Mucosa of descending colon (tissue), 3 donors: ENCODE measurements at regions not wholly inside any gene's neighbourhood (a gene's known extent, or its start where the extent isn't known, plus 50 kb on each side); places are given as distances from the start of the nearest gene placed in this dataset.

Experiments
- ATAC-seq: fragments of 200-7000 bp; cut with Tn5 transposase; one replicate; pipeline ENCODE4 v1.9.1; 2020; ENCODE audit warnings: mild to moderate bottlenecking, moderate library complexity
- DNase-seq, 3 donors: peaks; one replicate each; pipeline ENCODE4 v3.0.0-alpha.2; 2020
- H3K36me3 ChIP-seq: fragments of 200-600 bp; one replicate; pipeline ENCODE4 v1.8.0; 2021; ENCODE audit warnings: low read depth, mild to moderate bottlenecking
- H3K4me1 ChIP-seq: fragments of 200-600 bp; one replicate; pipeline ENCODE4 v1.8.0; 2021; ENCODE audit warnings: low read depth, mild to moderate bottlenecking
- H3K4me3 ChIP-seq: fragments of 200-600 bp; one replicate; pipeline ENCODE4 v1.8.0; 2021; ENCODE audit warnings: mild to moderate bottlenecking
- H3K9me3 ChIP-seq: fragments of 200-600 bp; one replicate; pipeline ENCODE4 v1.8.0; 2021; ENCODE audit warnings: mild to moderate bottlenecking
- intact Hi-C, 2 donors: fragments of 100-400 bp; cut with DNase I in 1 of 2; cut with micrococcal nuclease in 1 of 2; formaldehyde crosslinking; loops; one replicate each; pipeline versions ENCODE4 v1.11.0 to v1.11.1; 2022; cut with DNase I, micrococcal nuclease
- TF ChIP-seq, protein P1 (sequence below): fragments of 200-600 bp; IDR thresholded peaks from one replicate; pipeline ENCODE4 v1.8.0; 2022; ENCODE audit warnings: antibody characterized with exemption, mild to moderate bottlenecking
- donor health status: DM: no; HTN: no; CAD: no; lungs with moderate emphysema.
- donor health status: DM: no; HTN: no; CAD: no.
- donor health status: DM: no; HTN: yes; CAD: no.

DNA sequence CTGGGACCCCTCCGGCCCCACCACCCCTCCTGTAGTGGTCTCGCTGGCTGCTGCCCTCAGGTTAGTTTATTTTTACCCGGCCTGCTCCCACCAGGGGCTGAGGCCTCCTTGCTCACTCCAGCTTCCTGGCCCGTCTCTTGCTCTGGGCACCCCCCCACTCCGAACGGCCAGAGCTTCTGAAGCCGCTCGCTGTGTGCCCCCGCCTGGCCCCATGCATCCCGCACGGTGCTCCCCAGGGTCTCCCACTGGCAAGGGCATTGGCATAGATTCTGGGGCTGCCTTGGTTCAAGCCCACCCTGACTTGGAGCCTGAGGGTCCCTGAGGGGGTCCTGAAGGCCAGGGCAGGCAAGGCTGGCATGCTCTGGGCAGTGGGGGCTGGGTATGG lies 186.4 kb downstream of the SEC14L1 start:
- intact Hi-C loops = no loop called here
- TF ChIP-seq, protein P1, sequence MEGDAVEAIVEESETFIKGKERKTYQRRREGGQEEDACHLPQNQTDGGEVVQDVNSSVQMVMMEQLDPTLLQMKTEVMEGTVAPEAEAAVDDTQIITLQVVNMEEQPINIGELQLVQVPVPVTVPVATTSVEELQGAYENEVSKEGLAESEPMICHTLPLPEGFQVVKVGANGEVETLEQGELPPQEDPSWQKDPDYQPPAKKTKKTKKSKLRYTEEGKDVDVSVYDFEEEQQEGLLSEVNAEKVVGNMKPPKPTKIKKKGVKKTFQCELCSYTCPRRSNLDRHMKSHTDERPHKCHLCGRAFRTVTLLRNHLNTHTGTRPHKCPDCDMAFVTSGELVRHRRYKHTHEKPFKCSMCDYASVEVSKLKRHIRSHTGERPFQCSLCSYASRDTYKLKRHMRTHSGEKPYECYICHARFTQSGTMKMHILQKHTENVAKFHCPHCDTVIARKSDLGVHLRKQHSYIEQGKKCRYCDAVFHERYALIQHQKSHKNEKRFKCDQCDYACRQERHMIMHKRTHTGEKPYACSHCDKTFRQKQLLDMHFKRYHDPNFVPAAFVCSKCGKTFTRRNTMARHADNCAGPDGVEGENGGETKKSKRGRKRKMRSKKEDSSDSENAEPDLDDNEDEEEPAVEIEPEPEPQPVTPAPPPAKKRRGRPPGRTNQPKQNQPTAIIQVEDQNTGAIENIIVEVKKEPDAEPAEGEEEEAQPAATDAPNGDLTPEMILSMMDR = no peak
- H3K36me3 ChIP-seq = no peaks in the 10 kb centered on the region
- peaks cover 74% of the 10 kb centered on the region for H3K4me1 ChIP-seq
- ATAC-seq (no peak), DNase-seq (peak in 2 of 3 donors; percentile 43 to 56)
- H3K4me3 ChIP-seq = no peak overlapping the region
- no peaks in the 10 kb centered on the region for H3K9me3 ChIP-seq

DNA sequence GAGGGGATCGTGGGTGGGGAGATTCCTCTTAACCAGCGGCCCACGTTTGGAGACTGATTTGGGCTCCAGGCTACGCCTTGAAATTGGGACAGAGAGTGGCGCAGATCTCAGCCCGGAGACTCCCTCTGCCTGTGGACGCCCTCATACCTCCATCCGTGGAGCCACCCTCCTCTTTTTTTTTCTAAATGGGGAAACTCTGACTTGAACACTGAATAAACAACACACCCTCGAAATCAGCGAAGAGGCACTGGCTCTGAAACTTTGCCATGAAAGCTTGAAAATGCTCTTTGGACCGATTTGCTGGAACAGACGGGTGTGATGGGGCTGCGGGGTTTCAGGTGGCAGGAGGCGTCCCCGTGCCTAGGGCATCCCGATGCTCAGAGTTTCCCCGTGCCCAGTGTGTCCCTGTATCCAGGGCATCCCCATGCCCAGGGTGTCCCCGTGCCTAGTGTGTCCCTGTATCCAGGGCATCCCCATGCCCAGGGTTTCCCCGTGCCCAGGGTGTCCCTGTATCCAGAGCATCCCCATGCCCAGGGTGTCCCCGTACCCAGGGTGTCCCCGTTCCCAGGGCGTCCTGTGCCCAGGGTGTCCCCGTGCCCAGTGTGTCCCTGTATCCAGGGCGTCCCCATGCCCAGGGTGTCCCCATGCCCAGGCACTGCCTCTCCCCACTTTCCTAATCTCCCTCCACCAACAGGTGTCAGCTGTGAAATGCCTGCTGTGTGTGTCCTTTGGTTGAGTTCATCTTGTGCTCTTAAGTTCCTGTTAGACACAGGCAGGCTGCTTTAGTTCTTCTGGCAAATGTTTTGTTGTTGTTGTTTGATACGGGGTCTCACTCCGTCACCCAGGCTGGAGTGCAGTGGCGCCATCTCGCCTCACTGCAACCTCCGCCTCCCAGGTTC lies 187.0 kb downstream of the SEC14L1 start:
- H3K4me1 ChIP-seq = peaks cover 71% of the 10 kb centered on the region
- TF ChIP-seq, protein P1 = no peak
- DNase-seq (peak; percentile 46 to 57 (median 56)), ATAC-seq (peak; percentile 8)
- no peaks in the 10 kb centered on the region for H3K36me3 ChIP-seq
- no peak overlapping the region for H3K4me3 ChIP-seq
- H3K9me3 ChIP-seq = no peaks in the 10 kb centered on the region
- intact Hi-C loops = no loop called here

DNA sequence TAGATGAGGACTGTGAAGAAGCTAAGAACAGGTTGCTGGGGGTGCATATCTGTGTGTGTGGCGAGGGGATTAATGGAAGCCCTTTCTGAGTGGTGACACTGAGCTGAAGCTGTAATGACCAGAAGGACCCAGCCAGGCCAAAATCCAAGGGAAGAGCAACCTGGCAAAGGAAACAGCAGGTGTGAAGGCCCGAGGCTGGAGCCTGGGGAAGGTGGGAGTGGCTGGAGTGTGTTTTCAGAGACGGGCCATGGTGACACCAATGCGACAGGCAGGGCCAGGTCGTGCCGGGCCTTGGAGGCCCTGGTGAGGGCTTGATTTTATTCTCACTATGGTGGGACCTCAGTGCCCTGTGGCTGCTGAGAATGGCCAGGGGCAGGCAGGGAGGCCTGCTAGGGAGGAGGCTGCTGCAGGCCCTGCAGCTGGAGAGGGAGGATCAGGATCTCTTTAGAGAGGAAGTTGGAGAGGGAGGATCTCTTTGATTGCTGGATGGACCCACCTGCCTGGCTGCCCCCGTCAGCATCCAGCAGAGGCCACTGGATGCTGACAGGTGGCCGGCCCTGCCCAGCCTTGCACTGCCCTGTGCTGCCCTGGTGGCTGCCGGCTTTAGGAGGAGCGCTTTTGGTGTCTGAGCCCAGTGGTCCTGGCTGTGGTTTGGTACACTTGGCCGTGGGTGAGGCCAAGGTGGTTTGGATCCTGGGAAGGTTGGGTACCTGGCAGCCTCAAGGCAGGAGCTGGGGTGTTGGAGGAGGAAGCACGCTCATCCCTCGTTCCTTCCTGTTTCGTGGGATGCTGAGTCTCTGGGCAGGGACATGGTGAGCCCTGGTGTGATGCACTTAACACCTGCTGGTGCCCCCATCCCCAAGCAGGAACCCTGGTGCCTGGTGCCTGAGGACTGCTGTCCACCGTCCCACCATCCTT lies 188.3 kb downstream of the SEC14L1 start:
- Histone ChIP-seq H3K9me3 (no peaks in the 10 kb centered on the region), H3K36me3 (no peaks in the 10 kb centered on the region), H3K4me1 (peaks cover 61% of the 10 kb centered on the region), H3K4me3 (no peak overlapping the region)
- intact Hi-C loops = no loop called here
- TF ChIP-seq, protein P1 = no peak
- ATAC-seq = no peak
- DNase-seq = peak in 2 of 3 donors; percentile 27 to 46

DNA sequence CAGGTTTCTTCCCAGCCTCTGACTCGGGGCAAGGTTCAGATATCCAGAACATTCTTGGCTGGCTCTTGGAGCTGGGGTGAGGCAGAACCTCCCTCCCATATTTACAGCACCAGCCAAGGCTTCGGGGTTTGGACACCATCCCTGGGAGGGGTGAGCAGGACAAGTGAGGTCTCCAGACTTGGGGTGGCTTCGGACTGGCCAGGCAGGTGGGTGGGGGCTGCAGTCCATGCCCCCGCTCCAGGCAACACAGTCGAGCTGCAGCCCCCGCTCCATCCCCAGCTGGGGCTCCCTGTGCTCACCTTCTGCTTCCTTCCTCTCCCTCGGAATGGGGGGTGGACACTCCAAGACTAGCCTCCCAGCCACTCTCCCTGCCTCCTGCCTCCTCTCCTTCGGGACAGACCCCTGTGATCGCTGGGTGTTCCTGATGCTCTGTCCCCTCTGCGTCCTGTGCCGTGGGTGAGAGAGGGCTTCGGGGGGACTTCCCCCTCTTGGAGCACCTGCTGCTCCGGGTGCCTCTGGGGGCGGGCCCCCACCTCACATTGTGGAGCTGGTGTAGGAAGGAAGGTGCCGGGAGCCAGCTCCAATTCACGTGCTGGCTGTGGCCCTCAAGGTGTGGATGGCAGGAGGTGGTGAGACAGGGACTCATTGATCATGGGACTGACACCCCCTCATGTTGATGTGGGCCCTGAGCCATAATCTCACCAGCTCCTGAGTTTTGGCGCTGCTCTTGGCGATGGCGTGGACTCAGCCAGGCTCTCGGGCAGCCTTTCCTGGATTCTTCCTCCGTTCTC lies 189.2 kb downstream of the SEC14L1 start:
- Histone ChIP-seq H3K4me3 (no peak overlapping the region), H3K4me1 (peaks cover 53% of the 10 kb centered on the region), H3K9me3 (no peaks in the 10 kb centered on the region), H3K36me3 (no peaks in the 10 kb centered on the region)
- no peak for ATAC-seq
- intact Hi-C loops = loop anchor here (5.0 kb wide), 2 partner anchors 162 to 167 kb away; no protein-coding TSS in a partner anchor
- peak; percentile 10 to 60 (median 32) for DNase-seq
- TF ChIP-seq, protein P1 = no peak

DNA sequence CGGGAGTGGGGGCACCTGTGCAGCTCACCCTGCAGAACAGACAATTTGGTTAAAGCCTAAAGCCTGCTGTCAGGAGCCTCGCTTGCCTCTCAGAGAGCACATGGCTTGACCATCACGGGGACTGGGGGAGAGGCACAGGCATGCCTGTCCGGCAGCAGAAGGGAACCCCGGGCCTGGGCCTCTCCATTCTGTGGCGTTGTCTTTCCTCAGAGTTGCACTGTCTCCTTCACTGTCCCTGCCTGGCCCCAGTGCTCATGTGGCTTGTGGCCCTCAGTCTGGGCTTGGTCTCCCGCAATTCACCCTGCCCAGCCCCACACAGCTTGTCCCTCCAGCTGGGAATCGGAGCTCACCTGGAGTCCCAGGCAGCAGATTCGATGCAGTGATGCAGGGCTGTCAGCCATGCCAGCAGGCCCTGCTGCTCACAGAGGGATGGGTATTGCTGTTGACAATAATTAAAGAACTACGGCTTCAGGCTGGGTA lies 189.9 kb downstream of the SEC14L1 start:
- intact Hi-C loops = loop anchor here (5.0 kb wide), 2 partner anchors 162 to 167 kb away; no protein-coding TSS in a partner anchor
- TF ChIP-seq, protein P1 = no peak
- no peaks in the 10 kb centered on the region for H3K9me3 ChIP-seq
- DNase-seq (peak in 2 of 3 donors; percentile 27 to 52), ATAC-seq (no peak)
- no peak overlapping the region for H3K4me3 ChIP-seq
- H3K4me1 ChIP-seq = peaks cover 45% of the 10 kb centered on the region
- no peaks in the 10 kb centered on the region for H3K36me3 ChIP-seq
